ENCODE measurements at regions not wholly inside any gene's neighbourhood (a gene's known extent, or its start where the extent isn't known, plus 50 kb on each side); places are given as distances from the start of the nearest gene placed in this dataset.
"Not testable (repeated sequence)": the region's sequence is repeated elsewhere in the genome, so short reads cannot be mapped to it uniquely, and the experiment has no call there.

GRCh38 chr5:17062741-17063140, 126.7 kb upstream of the MYO10 start:
- H3K4me1 ChIP-seq (replicated peaks in 1 of 4; ENCODE audit: control insufficient read depth in 3 of 4, insufficient read depth in 4 of 4, low read length in 3 of 4); H4K8ac ChIP-seq (ENCODE audit: extremely low read depth, insufficient read depth, low read length); H3K4ac ChIP-seq (replicated peaks; ENCODE audit: insufficient read length, low read depth, low read length); FAIRE-seq; H3K4me2 ChIP-seq (ENCODE audit: insufficient read depth in 1 of 2, low read depth in 2 of 2, low read length in 2 of 2); H3K4me3 ChIP-seq (ENCODE audit: extremely low read depth in 1 of 4, insufficient read depth in 2 of 4, low read depth in 3 of 4, low read length in 4 of 4); H3K79me1 ChIP-seq (ENCODE audit: low read depth, low read length); H3K18ac ChIP-seq (ENCODE audit: extremely low read depth, low read length); H4K20me1 ChIP-seq (replicated peaks in 1 of 2; ENCODE audit: control insufficient read depth in 1 of 2, insufficient read depth in 2 of 2, low read length in 2 of 2); H3K27ac ChIP-seq (ENCODE audit: low read depth, low read length); H3K14ac ChIP-seq (ENCODE audit: insufficient read length); H2BK12ac ChIP-seq (ENCODE audit: low read depth, low read length); DNase-seq (ENCODE audit: low read depth in 1 of 2, low spot score in 2 of 2); H3K79me2 ChIP-seq (ENCODE audit: control insufficient read depth in 1 of 2, insufficient read depth in 2 of 2, low read length in 2 of 2); H4K5ac ChIP-seq (ENCODE audit: insufficient read length, low read depth, low read length); H2BK15ac ChIP-seq (ENCODE audit: low read length); H3K36me3 ChIP-seq (ENCODE audit: control insufficient read depth in 2 of 4, insufficient read depth in 4 of 4, low read length in 3 of 4); H2BK5ac ChIP-seq (ENCODE audit: low read depth, low read length); H3K23ac ChIP-seq (ENCODE audit: insufficient read length); H2AK5ac ChIP-seq (ENCODE audit: low read depth, low read length); H2BK120ac ChIP-seq (replicated peaks; ENCODE audit: low read depth, low read length); H3K9me3 ChIP-seq (ENCODE audit: insufficient read depth in 2 of 2, low read depth in 1 of 2, low read length in 1 of 2); H3K27me3 ChIP-seq (replicated peaks in 1 of 4; ENCODE audit: control insufficient read depth in 3 of 4, extremely low read depth in 1 of 4, insufficient read depth in 3 of 4, low read length in 3 of 4); POLR2A ChIA-PET (ENCODE audit: partially characterized antibody); H2AFZ ChIP-seq (ENCODE audit: low read length); H3K23me2 ChIP-seq (ENCODE audit: low read depth, low read length); H3K9ac ChIP-seq (replicated peaks in 1 of 4; ENCODE audit: extremely low read depth in 1 of 4, low read depth in 3 of 4, low read length in 3 of 4); H3K56ac ChIP-seq (replicated peaks; ENCODE audit: insufficient read length, low read depth, low read length); H4K91ac ChIP-seq (replicated peaks; ENCODE audit: insufficient read length, low read length); H2BK20ac ChIP-seq (ENCODE audit: low read length): not testable (repeated sequence)
- 98% methylated on average over 4 of the region's 4 CpGs; no CpG with 5 or more reads in 1 of the 2 experiments for WGBS, 2 experiments (ENCODE audit: extremely low coverage in 1 of 2, insufficient coverage in 1 of 2, insufficient read length in 1 of 2, insufficient replicate concordance in 2 of 2, low coverage in 1 of 2, low lambda C conversion rate in 2 of 2, missing lambda C conversion rate in 1 of 2)
- CTCF ChIA-PET (ENCODE audit: partially characterized antibody) = interaction anchor here (0.6 to 2.7 kb wide), 7 partner anchors 11 to 140 kb away, joined by 3 to 11 read pairs (median 3); no protein-coding TSS in a partner anchor

All from H1 (cell line).